ENCODE measurements at regions not wholly inside any gene's neighbourhood (a gene's known extent, or its start where the extent isn't known, plus 50 kb on each side); places are given as distances from the start of the nearest gene placed in this dataset.

GRCh38 chr14:76682367-76682766 is 78.9 kb upstream of the VASH1 start:
- ChIA-PET POLR2A (no interaction called here), CTCF (interaction anchor here (0.9 kb wide), 1 partner anchor 38 kb away, joined by 3 read pairs; no protein-coding TSS in a partner anchor)
- Histone ChIP-seq H3K27ac (ENCODE audit: extremely low read depth, low read depth, low read length) (no peak overlapping the region), H3K36me3 (ENCODE audit: control insufficient read depth in 2 of 2, insufficient read depth in 1 of 2, low read length in 2 of 2) (no peaks in the 10 kb centered on the region), H3K9me3 (ENCODE audit: control insufficient read depth, insufficient read depth, low read depth, low read length) (peaks cover 2% of the 10 kb centered on the region), H3K4me1 (ENCODE audit: control insufficient read depth, insufficient read depth, low read length) (no peaks in the 10 kb centered on the region), H3K4me3 (ENCODE audit: low read depth, low read length) (no peak overlapping the region)
- TF ChIP-seq ELK4 (IDR thresholded peaks at IDR 0.05; ENCODE audit: borderline replicate concordance, low read depth, low read length) (no peak), ZNF280D (tag by site-specific recombination; IDR thresholded peaks at IDR 0.05) (peak; percentile 94), TRIM28 (IDR thresholded peaks at IDR 0.05; ENCODE audit: borderline replicate concordance, low read length) (peak; percentile 61; the same call in 1 of the 2 replicates), SETDB1 (IDR thresholded peaks at IDR 0.05; ENCODE audit: insufficient read length, low read length) (peak; percentile 92), ZNF626 (tag by site-specific recombination; IDR thresholded peaks at IDR 0.05) (peak; percentile 73; the same call in 1 of the 2 replicates), ZNF394 (tag by site-specific recombination; IDR thresholded peaks at IDR 0.05; ENCODE audit: borderline replicate concordance) (no peak), ZNF37A (tag by site-specific recombination; IDR thresholded peaks at IDR 0.05) (no peak), ZBTB8A (tag by site-specific recombination; IDR thresholded peaks at IDR 0.05) (no peak), GLIS1 (tag by site-specific recombination; IDR thresholded peaks at IDR 0.05) (no peak)

- H3K36me3 ChIP-seq (ENCODE audit: control insufficient read depth in 2 of 2, insufficient read depth in 1 of 2, low read length in 2 of 2) = no peaks in the 10 kb centered on the region
- H3K27ac ChIP-seq (ENCODE audit: extremely low read depth, low read depth, low read length) = no peak overlapping the region
- TF ChIP-seq SETDB1 (IDR thresholded peaks at IDR 0.05; ENCODE audit: insufficient read length, low read length) (peak; percentile 12), ZNF362 (tag by site-specific recombination; IDR thresholded peaks at IDR 0.05) (no peak)
- no peak overlapping the region for H3K4me3 ChIP-seq (ENCODE audit: low read depth, low read length)
- CTCF ChIA-PET = interaction anchor here (0.7 kb wide), 2 partner anchors 25 to 51 kb away, joined by 3 to 4 read pairs; no protein-coding TSS in a partner anchor
- H3K4me1 ChIP-seq (ENCODE audit: control insufficient read depth, insufficient read depth, low read length) = no peaks in the 10 kb centered on the region
- H3K9me3 ChIP-seq (ENCODE audit: control insufficient read depth, insufficient read depth, low read depth, low read length) = peaks cover 2% of the 10 kb centered on the region
- POLR2A ChIA-PET = no interaction called here
Observed at GRCh38 chr14:76686646-76687045, 74.6 kb upstream of the VASH1 start.

- Histone ChIP-seq H3K9me3 (ENCODE audit: control insufficient read depth, insufficient read depth, low read depth, low read length) (no peaks in the 10 kb centered on the region; the same call in none of the 2 replicates), H3K27ac (ENCODE audit: extremely low read depth, low read depth, low read length) (no peak overlapping the region), H3K4me1 (ENCODE audit: control insufficient read depth, insufficient read depth, low read length) (no peaks in the 10 kb centered on the region), H3K4me3 (ENCODE audit: low read depth, low read length) (no peak overlapping the region), H3K36me3 (ENCODE audit: control insufficient read depth in 2 of 2, insufficient read depth in 1 of 2, low read length in 2 of 2) (no peaks in the 10 kb centered on the region)
- ChIA-PET POLR2A (no interaction called here), CTCF (interaction anchor here (0.6 to 0.7 kb wide), 4 partner anchors 24 to 185 kb away, joined by 3 read pairs; no protein-coding TSS in a partner anchor)
- no peak for TF ChIP-seq ZNF211 (tag by site-specific recombination; IDR thresholded peaks at IDR 0.05; ENCODE audit: low read depth)
- TF ChIP-seq ZNF148 (tag by site-specific recombination; IDR thresholded peaks at IDR 0.05; ENCODE audit: borderline replicate concordance) = no peak
- peak; percentile 89 for TF ChIP-seq SETDB1 (IDR thresholded peaks at IDR 0.05; ENCODE audit: insufficient read length, low read length)
- peak; percentile 63; the same call in 1 of the 2 replicates for TF ChIP-seq TRIM28 (IDR thresholded peaks at IDR 0.05; ENCODE audit: borderline replicate concordance, low read length)
Observed at GRCh38 chr14:76687611-76688382, 73.5 kb upstream of the VASH1 start.
